Upper lobe of left lung (tissue), 6 donors: ENCODE measurements at regions not wholly inside any gene's neighbourhood (a gene's known extent, or its start where the extent isn't known, plus 50 kb on each side); places are given as distances from the start of the nearest gene placed in this dataset.
A peak's percentile ranks its signal among the peaks of the same experiment; 100 is the strongest.

Source experiments
- ATAC-seq, 2 donors: fragments of 200-7000 bp; cut with Tn5 transposase; one replicate each; pipeline ENCODE4 v1.9.1; 2022; ENCODE audit warnings: mild to moderate bottlenecking in 2 of 2, moderate library complexity in 2 of 2; ENCODE audit not compliant: low FRiP score in 2 of 2
- DNase-seq, 2 donors: peaks; one replicate each; pipeline ENCODE4 v3.0.0-alpha.2; 2019 to 2020
- H3K27ac ChIP-seq, 4 donors: fragments of 200-600 bp; sonication (generic); one replicate each; pipeline ENCODE4 v1.5.1; 2016 to 2019
- H3K27me3 ChIP-seq, 4 donors: fragments of 200-600 bp; sonication (generic); one replicate each; pipeline ENCODE4 v1.5.1; 2017 to 2019
- H3K36me3 ChIP-seq, 4 donors: fragments of 200-600 bp; sonication (generic); one replicate each; pipeline ENCODE4 v1.5.1; 2016 to 2019
- H3K4me1 ChIP-seq, 4 donors: fragments of 200-600 bp; sonication (generic); one replicate each; pipeline ENCODE4 v1.5.1; 2018 to 2019
- H3K4me3 ChIP-seq, 4 donors: fragments of 200-600 bp; sonication (generic); one replicate each; pipeline ENCODE4 v1.5.1; 2017 to 2019; ENCODE audit warnings: mild to moderate bottlenecking in 2 of 4, moderate library complexity in 1 of 4
- H3K9me3 ChIP-seq, 4 donors: fragments of 200-600 bp; sonication (generic); one replicate each; pipeline ENCODE4 v1.5.1; 2018 to 2019
- CTCF ChIP-seq, 6 experiments: fragments of 450-650 bp in 4 of 6; fragments of 200-600 bp in 2 of 6; sonication (generic) in 2 of 6; IDR thresholded peaks; one replicate each; pipeline ENCODE4 v1.5.1; 2016 to 2019; ENCODE audit warnings: antibody characterized with exemption in 6 of 6
- EP300 ChIP-seq, 4 donors: sonication (generic); formaldehyde crosslinking; IDR thresholded peaks; one replicate each; pipeline ENCODE4 v1.5.1; 2017; ENCODE audit warnings: antibody characterized with exemption in 4 of 4, control low read depth in 2 of 4
- POLR2A ChIP-seq, 4 donors: fragments of 450-650 bp; IDR thresholded peaks; one replicate each; pipeline ENCODE4 v1.5.1; 2016 to 2017; ENCODE audit warnings: antibody characterized with exemption in 4 of 4, mild to moderate bottlenecking in 2 of 4
- POLR2AphosphoS5 ChIP-seq, 2 donors: sonication (generic); formaldehyde crosslinking; IDR thresholded peaks; one replicate each; pipeline ENCODE4 v1.5.1; 2017; ENCODE audit warnings: antibody characterized with exemption in 2 of 2
- WGBS, 2 donors: methylation state at CpG; one replicate each; pipeline ENCODE4 v1.1.5; 2017 to 2018; 5-methylcytosine and 5-hydroxymethylcytosine counted together
- donor health status: DM: no; HTN: no; CAD: no; lungs with moderate emphysema.
- donor health status: DM: no; HTN: yes; CAD: no; lungs with severe emphysema.

DNA sequence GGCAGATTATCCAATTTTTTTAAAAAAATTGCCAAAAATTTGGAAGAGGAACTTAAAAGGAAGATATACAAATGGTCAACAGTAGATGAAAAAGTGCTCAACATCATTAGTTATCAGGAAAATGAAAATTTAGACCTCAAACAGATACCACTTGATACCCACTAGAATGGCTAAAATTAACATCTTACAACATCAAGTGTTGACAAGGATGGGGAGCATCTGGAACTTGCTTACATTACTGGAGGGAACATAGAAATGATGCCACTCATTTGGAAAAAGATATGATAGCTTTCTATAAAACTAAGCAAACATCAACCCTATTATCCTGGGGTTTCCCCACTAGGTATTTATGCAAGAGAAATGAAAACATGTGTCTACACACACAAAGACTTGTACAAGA is 284.5 kb upstream of the CHRNA7 start:
- H3K27ac ChIP-seq, result no peak overlapping the region
- ATAC-seq, result no peak
- H3K4me3 ChIP-seq, result no peak overlapping the region
- no peaks in the 10 kb centered on the region for H3K36me3 ChIP-seq
- H3K4me1 ChIP-seq, result no peaks in the 10 kb centered on the region
- TF ChIP-seq CTCF (IDR thresholded peaks at IDR 0.05), result no peak
- TF ChIP-seq EP300 (IDR thresholded peaks at IDR 0.05), result no peak
- TF ChIP-seq POLR2A (IDR thresholded peaks at IDR 0.05), result no peak
- no peak for TF ChIP-seq POLR2AphosphoS5 (IDR thresholded peaks at IDR 0.05)
- no peak for DNase-seq
- H3K9me3 ChIP-seq, result peaks cover 5 to 9% (median 8%) of the 10 kb centered on the region in 4 donors
- no peaks in the 10 kb centered on the region for H3K27me3 ChIP-seq

DNA sequence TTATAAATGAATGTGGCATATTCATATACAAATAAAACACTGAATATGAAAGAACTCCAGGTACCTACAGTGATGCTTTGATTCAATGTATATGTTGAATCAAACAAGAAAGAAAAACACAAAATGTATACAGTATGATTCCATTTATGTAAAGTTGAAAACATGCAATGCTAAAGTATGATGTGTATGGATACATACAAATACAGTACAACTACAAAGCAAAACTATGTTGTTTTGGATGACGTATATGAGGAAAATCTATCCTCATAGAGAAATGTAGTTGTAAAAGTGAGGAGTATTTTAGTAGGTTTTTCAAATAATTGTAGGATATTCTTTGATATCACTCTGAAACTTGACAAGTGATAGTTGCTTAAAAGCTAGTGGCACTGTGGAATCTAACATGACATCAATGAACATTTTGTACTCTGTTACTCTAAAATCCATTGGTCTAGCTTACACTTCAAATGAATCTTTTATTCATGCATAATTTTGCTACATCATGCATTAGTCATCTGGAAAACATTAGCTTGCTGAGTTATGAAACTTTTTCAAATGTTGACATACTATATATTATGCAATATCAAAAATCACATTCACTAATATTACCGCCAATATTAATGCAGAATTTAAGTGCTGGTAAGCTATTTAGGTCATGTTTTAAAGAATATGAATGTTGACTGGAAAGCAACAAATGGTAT is 278.1 kb upstream of the CHRNA7 start:
- Histone ChIP-seq H3K27me3 (no peaks in the 10 kb centered on the region), H3K9me3 (no peaks in the 10 kb centered on the region), H3K4me3 (no peak overlapping the region), H3K36me3 (no peaks in the 10 kb centered on the region), H3K4me1 (no peaks in the 10 kb centered on the region), H3K27ac (no peak overlapping the region)
- DNase-seq (no peak), ATAC-seq (no peak)
- WGBS, 2 donors, result 60 to 71% methylated on average over 2 of the region's 2 CpGs
- TF ChIP-seq EP300 (IDR thresholded peaks at IDR 0.05) (no peak), CTCF (IDR thresholded peaks at IDR 0.05) (no peak), POLR2AphosphoS5 (IDR thresholded peaks at IDR 0.05) (no peak), POLR2A (IDR thresholded peaks at IDR 0.05) (no peak)

DNA sequence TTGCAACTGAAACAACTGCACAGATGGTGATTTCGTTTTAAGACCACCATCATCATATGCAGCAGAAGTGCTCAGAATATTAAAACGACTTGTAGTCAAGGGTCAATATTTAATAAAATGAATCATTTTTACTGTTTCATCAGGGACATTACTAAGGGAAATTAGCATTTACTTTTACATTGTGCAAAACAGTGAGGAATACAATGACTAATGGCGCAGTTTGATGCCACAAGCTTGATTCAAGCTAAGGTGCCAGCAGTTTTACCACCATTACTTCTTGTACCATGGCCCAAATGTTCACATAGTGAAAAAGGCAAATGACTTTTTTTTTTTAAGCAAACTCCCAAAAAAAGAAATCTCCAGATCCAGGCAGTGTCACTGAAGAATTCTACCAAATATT is 277.4 kb upstream of the CHRNA7 start:
- 82 to 85% methylated on average over 3 of the region's 3 CpGs for WGBS, 2 donors
- H3K4me1 ChIP-seq, result peaks cover 0 to under 1% (median 0%) of the 10 kb centered on the region in 4 donors
- no peak for TF ChIP-seq POLR2A (IDR thresholded peaks at IDR 0.05)
- no peak for TF ChIP-seq CTCF (IDR thresholded peaks at IDR 0.05)
- TF ChIP-seq EP300 (IDR thresholded peaks at IDR 0.05), result no peak
- TF ChIP-seq POLR2AphosphoS5 (IDR thresholded peaks at IDR 0.05), result no peak
- H3K27ac ChIP-seq, result no peak overlapping the region
- no peaks in the 10 kb centered on the region for H3K9me3 ChIP-seq
- H3K27me3 ChIP-seq, result no peaks in the 10 kb centered on the region
- H3K4me3 ChIP-seq, result no peak overlapping the region
- no peaks in the 10 kb centered on the region for H3K36me3 ChIP-seq
- no peak for DNase-seq
- no peak for ATAC-seq

GRCh38 chr15:31758126-31758525 is 272.2 kb upstream of the CHRNA7 start:
- Histone ChIP-seq H3K27me3 (no peaks in the 10 kb centered on the region), H3K36me3 (no peaks in the 10 kb centered on the region), H3K4me3 (no peak overlapping the region), H3K4me1 (peaks cover 0 to 6% (median 0%) of the 10 kb centered on the region in 4 donors), H3K9me3 (no peaks in the 10 kb centered on the region), H3K27ac (no peak overlapping the region)
- ATAC-seq, result no peak
- no peak for TF ChIP-seq POLR2AphosphoS5 (IDR thresholded peaks at IDR 0.05)
- no peak for TF ChIP-seq CTCF (IDR thresholded peaks at IDR 0.05)
- no peak for TF ChIP-seq EP300 (IDR thresholded peaks at IDR 0.05)
- no peak for TF ChIP-seq POLR2A (IDR thresholded peaks at IDR 0.05)
- 36 to 39% methylated on average over 5 of the region's 5 CpGs for WGBS, 2 donors
- peak in 1 of 2 donors; percentile 39 for DNase-seq

DNA sequence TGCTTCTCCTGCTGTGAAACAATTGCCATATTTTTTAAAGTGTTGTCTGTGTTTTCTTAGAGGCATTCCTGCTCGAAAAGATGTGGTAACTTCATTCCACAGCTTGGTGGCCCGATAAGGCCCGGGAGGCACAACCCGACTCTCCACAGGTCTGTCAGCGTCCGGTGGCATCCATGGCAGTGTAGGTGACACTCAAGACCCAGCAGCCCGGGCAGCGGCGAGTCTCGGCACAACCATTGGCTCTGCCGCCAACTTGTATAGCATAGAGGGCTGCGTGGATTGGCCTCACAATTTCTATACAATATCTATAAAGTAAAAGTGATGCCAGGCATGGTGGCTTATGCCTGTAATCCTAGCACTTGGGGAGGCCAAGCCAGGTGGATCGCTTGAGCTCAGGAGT is 262.3 kb upstream of the CHRNA7 start:
- Histone ChIP-seq H3K4me3 (no peak overlapping the region), H3K4me1 (peaks cover 0 to 5% (median 0%) of the 10 kb centered on the region in 4 donors), H3K36me3 (no peaks in the 10 kb centered on the region), H3K27me3 (no peaks in the 10 kb centered on the region), H3K27ac (no peak overlapping the region), H3K9me3 (no peaks in the 10 kb centered on the region)
- 93 to 94% methylated on average over 13 of the region's 13 CpGs for WGBS, 2 donors
- TF ChIP-seq POLR2A (IDR thresholded peaks at IDR 0.05), result no peak
- TF ChIP-seq EP300 (IDR thresholded peaks at IDR 0.05), result no peak
- TF ChIP-seq POLR2AphosphoS5 (IDR thresholded peaks at IDR 0.05), result no peak
- TF ChIP-seq CTCF (IDR thresholded peaks at IDR 0.05), result no peak
- ATAC-seq, result no peak
- peak in 1 of 2 donors; percentile 47 for DNase-seq
